ENCODE measurements at regions not wholly inside any gene's neighbourhood (a gene's known extent, or its start where the extent isn't known, plus 50 kb on each side); places are given as distances from the start of the nearest gene placed in this dataset.

DNA sequence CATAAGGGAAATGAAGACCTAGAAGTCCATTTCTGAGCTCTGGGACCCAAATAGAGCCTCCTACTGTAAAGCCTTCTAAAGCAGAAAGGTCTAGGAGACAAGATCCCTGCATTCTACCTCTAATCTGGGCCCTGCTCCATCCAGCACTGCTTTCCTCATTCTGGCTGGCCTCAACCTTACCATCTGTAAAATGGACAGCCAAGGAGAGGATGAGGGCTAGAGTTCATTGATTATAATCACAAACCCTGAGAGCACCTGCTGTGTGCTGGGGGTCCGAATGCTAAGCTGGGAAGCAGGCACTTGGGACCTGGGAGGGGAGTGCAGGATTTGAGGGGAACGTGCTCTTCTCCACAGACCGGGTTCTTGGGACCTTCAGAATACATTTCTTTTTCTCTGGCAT is 454.0 kb upstream of the ZMIZ1 start:
- no peak for ATAC-seq
- no peak for DNase-seq (ENCODE audit: low read depth, low spot score)
- POLR2A ChIA-PET = no interaction called here
- CTCF ChIA-PET = no interaction called here
- RAD21 ChIA-PET (ENCODE audit: low non-redundant PET in 1 of 2, low total read pairs in 2 of 2, uncharacterized antibody in 2 of 2, unreplicated experiment in 2 of 2) = no interaction called here
- Histone ChIP-seq H2AFZ (ENCODE audit: low read depth, low read length, poor library complexity, severe bottlenecking) (no peak overlapping the region), H3K4me3 (replicated peaks in 1 of 2; ENCODE audit: low read depth in 1 of 2, low read length in 2 of 2) (no peak overlapping the region), H3K9me3 (ENCODE audit: control insufficient read depth in 1 of 2, insufficient read depth in 1 of 2, low read depth in 1 of 2, low read length in 2 of 2) (no peaks in the 10 kb centered on the region), H3K27ac (ENCODE audit: low read depth, low read length) (no peak overlapping the region), H4K20me1 (ENCODE audit: insufficient read depth) (no peaks in the 10 kb centered on the region), H3K27me3 (ENCODE audit: insufficient read depth, low read length) (peaks cover 6% of the 10 kb centered on the region; the same call in 1 of the 2 replicates), H3K4me2 (ENCODE audit: low read length) (no peak overlapping the region), H3K36me3 (ENCODE audit: control insufficient read depth in 1 of 2, insufficient read depth in 2 of 2, low read length in 2 of 2) (no peaks in the 10 kb centered on the region), H3K79me2 (ENCODE audit: insufficient read depth, low read length) (no peaks in the 10 kb centered on the region), H3K9ac (ENCODE audit: low read length) (no peak overlapping the region), H3K4me1 (ENCODE audit: control insufficient read depth in 1 of 2, insufficient read depth in 2 of 2, low read length in 2 of 2) (no peaks in the 10 kb centered on the region), H3K9me2 (ENCODE audit: insufficient read depth) (no peaks in the 10 kb centered on the region)
- intact Hi-C loops (cut with micrococcal nuclease) = no loop called here
- TF ChIP-seq REST (IDR thresholded peaks at IDR 0.05; ENCODE audit: low read depth) = no peak
- no peak for TF ChIP-seq TCF7L2 (IDR thresholded peaks at IDR 0.05; ENCODE audit: borderline replicate concordance, extremely low read depth, insufficient read depth, insufficient read length)
- TF ChIP-seq, protein P1, sequence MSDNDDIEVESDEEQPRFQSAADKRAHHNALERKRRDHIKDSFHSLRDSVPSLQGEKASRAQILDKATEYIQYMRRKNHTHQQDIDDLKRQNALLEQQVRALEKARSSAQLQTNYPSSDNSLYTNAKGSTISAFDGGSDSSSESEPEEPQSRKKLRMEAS (IDR thresholded peaks at IDR 0.05) = no peak
- no peak for TF ChIP-seq SIN3A (IDR thresholded peaks at IDR 0.05; ENCODE audit: low read depth)
- no peak for TF ChIP-seq CEBPB (IDR thresholded peaks at IDR 0.05; ENCODE audit: low read depth)
- no peak for TF ChIP-seq ATF3 (IDR thresholded peaks at IDR 0.05)
- no peak for TF ChIP-seq ZFX (IDR thresholded peaks at IDR 0.05)
- TF ChIP-seq YY1 (IDR thresholded peaks at IDR 0.05; ENCODE audit: extremely low read depth, insufficient replicate concordance, low read depth, low read length) = no peak
- no peak for TF ChIP-seq SP1 (IDR thresholded peaks at IDR 0.05; ENCODE audit: low read depth)
- TF ChIP-seq EGR1 (IDR thresholded peaks at IDR 0.05; ENCODE audit: low read depth) = no peak
- no peak for TF ChIP-seq EZH2 (IDR thresholded peaks at IDR 0.05)
- TF ChIP-seq CBX3 (IDR thresholded peaks at IDR 0.05; ENCODE audit: low read depth) = no peak
- TF ChIP-seq CTCF (IDR thresholded peaks at IDR 0.05 in 2 of 3, conservative IDR thresholded peaks at IDR 0.05 in 1 of 3; ENCODE audit: borderline replicate concordance in 1 of 3, insufficient read depth in 1 of 3, low read depth in 2 of 3, low read length in 2 of 3) = no peak
- no peak for TF ChIP-seq ELF1 (IDR thresholded peaks at IDR 0.05; ENCODE audit: borderline replicate concordance, low read depth)
- TF ChIP-seq POLR2A (IDR thresholded peaks at IDR 0.05; ENCODE audit: borderline replicate concordance, extremely low read depth, insufficient read depth, insufficient read length) = no peak
- no TSS peak for BruUV-seq (replicated peaks)

Data from HCT116 (cell line).